ENCODE measurements at regions not wholly inside any gene's neighbourhood (a gene's known extent, or its start where the extent isn't known, plus 50 kb on each side); places are given as distances from the start of the nearest gene placed in this dataset.

DNA sequence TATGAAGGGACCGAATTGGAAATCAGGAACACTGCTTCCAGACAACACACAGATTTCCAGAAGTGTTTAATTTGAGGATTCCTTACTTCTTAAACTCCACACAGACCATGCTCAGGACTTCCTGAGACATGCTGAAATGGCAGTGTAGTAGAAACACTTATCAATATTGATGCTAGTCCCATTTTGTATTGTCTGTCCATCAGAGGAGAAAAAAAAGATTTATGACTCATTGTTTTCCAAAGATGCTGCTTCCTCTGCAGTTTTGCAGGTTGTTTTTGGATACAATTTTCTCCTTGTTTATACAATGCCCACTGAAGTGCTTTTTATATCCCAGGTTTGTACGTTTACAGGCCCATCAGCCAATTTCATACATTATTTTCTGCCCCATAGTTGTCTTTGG is 68.3 kb upstream of the TANC2 start (continued):
- TF ChIP-seq ZSCAN21 (CRISPR knock-in tag; IDR thresholded peaks at IDR 0.05; ENCODE audit: borderline replicate concordance) (no peak), EZH2 (conservative IDR thresholded peaks at IDR 0.05; ENCODE audit: low read depth, low read length) (no peak)

DNA sequence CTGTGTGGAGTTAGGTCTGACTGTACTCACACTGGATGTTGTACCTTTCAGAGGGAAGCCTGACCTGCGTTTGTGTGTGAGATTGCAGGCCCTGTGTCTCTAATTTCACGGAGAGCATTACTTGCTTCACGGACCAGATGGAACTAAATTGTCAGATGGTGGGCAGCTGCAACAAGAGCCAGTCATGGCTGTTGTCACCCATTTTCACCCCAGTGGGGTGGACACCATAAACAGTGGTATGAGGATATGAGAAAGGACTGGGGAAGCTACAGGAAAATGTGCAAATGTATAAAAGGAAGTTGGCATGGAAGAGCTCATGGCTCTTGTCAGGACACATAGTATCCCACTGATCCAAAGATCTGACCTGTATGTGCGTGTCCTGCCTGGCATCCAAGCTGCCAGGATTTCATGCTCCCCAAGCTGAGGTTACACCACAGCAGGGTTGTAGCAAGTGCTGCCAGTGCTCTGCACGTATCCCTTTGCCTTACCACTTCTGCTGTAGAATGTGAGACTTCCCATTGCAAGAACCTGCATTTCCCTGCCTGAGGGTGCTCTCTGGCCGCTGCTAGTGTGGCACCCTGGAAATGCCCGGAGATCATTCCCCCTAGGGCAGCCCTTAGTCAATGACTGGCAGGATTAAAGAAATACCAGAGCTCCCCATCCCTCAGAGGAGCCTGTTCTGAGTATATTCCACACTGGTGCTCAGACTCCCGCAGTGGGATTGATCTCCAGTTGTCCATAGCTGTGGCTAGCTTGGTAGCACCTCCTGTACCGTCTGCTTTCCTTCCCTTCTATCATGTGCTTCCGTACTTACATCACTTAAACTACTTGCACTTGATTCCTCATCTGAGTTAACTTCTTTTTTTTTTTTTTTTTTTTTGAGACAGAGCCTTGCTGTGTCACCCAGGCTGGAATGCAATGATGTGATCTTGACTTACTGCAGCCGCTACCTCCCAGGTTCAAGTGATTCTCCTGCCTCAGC is 70.4 kb upstream of the TANC2 start:
- FAIRE-seq = no peak
- TF ChIP-seq U2AF2 (IDR thresholded peaks at IDR 0.05; ENCODE audit: low read depth, low read length) = no peak
- no peak for TF ChIP-seq SP1 (IDR thresholded peaks at IDR 0.05)
- TF ChIP-seq SP1 (CRISPR knock-in tag; IDR thresholded peaks at IDR 0.05) = no peak
- TF ChIP-seq PCBP2 (optimal IDR thresholded peaks at IDR 0.05; ENCODE audit: low read depth, low read length, poor library complexity, severe bottlenecking) = no peak
- TF ChIP-seq NCOA5 (CRISPR knock-in tag; IDR thresholded peaks at IDR 0.05) = no peak
- no peak for TF ChIP-seq ZNF207 (IDR thresholded peaks at IDR 0.05; ENCODE audit: borderline replicate concordance)
- no peak for ATAC-seq
- H3K27me3 ChIP-seq (ENCODE audit: control insufficient read depth in 1 of 2, insufficient read depth in 2 of 2, low read length in 2 of 2) = peaks cover 2 to 41% of the 10 kb centered on the region in 2 experiments; a peak in 4 of 5 replicates
- no peaks in the 10 kb centered on the region for H3K79me2 ChIP-seq (ENCODE audit: insufficient read depth, low read length)
- no peak overlapping the region for H2AFZ ChIP-seq (ENCODE audit: low read length)
- no peaks in the 10 kb centered on the region for H3K4me1 ChIP-seq (ENCODE audit: insufficient read depth, low read length)
- H3K9me3 ChIP-seq (ENCODE audit: low read length) = no peaks in the 10 kb centered on the region
- no peaks in the 10 kb centered on the region for H4K20me1 ChIP-seq (ENCODE audit: insufficient read depth, low read length)
- ChIA-PET POLR2A (no interaction called here), CTCF (ENCODE audit: low intra/inter-chr PET ratio, low total read pairs) (no interaction called here)
- no peak overlapping the region for H3K4me2 ChIP-seq (ENCODE audit: low read depth, low read length)
- intact Hi-C loops (cut with micrococcal nuclease; ENCODE audit: unreplicated experiment) = no loop called here
- no peak overlapping the region for H3K4me3 ChIP-seq (replicated peaks in 1 of 3; ENCODE audit: insufficient read depth in 1 of 3, low read depth in 2 of 3, low read length in 3 of 3)
- no peak overlapping the region for H3K9ac ChIP-seq (ENCODE audit: insufficient read depth, low read depth, low read length)
- H3K36me3 ChIP-seq (replicated peaks in 1 of 2; ENCODE audit: control insufficient read depth in 1 of 2, insufficient read depth in 2 of 2, low read length in 2 of 2) = no peaks in the 10 kb centered on the region
- no TSS peak for BruUV-seq (replicated peaks)
- no peak for DNase-seq (ENCODE audit: low spot score)
- WGBS (ENCODE audit: low lambda C conversion rate) = 8% methylated on average over 10 of the region's 11 CpGs
- in situ Hi-C loops (cut with HindIII; ENCODE audit: extremely low pct_ligation_motif_present, low pct_unique_long_range_greater_than_20kb) = no loop called here
- H3K27ac ChIP-seq (ENCODE audit: extremely low read length, insufficient read depth, low read length) = no peak overlapping the region
